Renal cortex interstitium (tissue), 11 donors: ENCODE measurements at regions not wholly inside any gene's neighbourhood (a gene's known extent, or its start where the extent isn't known, plus 50 kb on each side); places are given as distances from the start of the nearest gene placed in this dataset.

Experiments used
- DNase-seq, 11 donors: peaks; one replicate each; pipeline ENCODE4 v3.0.0-alpha.2; 2013; ENCODE audit warnings: low read depth in 9 of 11, low spot score in 4 of 11; ENCODE audit errors: extremely low read depth in 1 of 11

GRCh38 chr22:46097268-46097900 lies 52.9 kb upstream of the PPARA start:
- no peak for DNase-seq

GRCh38 chr22:46098525-46099475 lies 51.5 kb upstream of the PPARA start:
- DNase-seq, result no peak

- DNase-seq, result no peak
Measured at GRCh38 chr22:46099740-46100139, 50.6 kb upstream of the PPARA start.

GRCh38 chr22:46100401-46101105 lies 49.8 kb upstream of the PPARA start:
- DNase-seq, result no peak
